Hypothalamus (tissue), 51 donors: ENCODE measurements at regions not wholly inside any gene's neighbourhood (a gene's known extent, or its start where the extent isn't known, plus 50 kb on each side); places are given as distances from the start of the nearest gene placed in this dataset.

Experiments used
- DNase-seq, 51 donors: peaks; one replicate each; lab custom pipeline; 2025; lab: John Stamatoyannopoulos, UW

DNA sequence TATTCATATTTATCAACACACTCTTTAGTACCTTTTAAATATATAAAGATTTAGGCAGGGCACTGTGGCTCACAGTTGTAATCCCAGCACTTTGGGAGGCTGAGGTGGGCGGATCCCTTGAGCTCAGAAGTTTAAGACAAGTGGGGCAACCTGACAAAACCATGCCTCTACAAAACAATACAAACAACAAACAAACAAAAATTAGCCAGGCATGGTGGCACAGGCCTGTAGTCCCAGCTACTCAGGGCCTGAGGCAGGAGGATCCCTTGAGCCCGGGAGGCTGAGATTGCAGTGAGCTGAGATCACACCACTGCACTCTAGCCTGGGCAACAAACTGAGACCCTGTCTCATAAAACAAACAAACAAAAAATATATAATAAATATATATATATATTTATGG lies 1748.3 kb upstream of the PCDH20 start:
- no peak for DNase-seq

- DNase-seq, result no peak
Observed at GRCh38 chr13:63161219-63161618, 1745.6 kb upstream of the PCDH20 start.

GRCh38 chr13:63156816-63157215 lies 1741.2 kb upstream of the PCDH20 start:
- DNase-seq, result no peak

DNA sequence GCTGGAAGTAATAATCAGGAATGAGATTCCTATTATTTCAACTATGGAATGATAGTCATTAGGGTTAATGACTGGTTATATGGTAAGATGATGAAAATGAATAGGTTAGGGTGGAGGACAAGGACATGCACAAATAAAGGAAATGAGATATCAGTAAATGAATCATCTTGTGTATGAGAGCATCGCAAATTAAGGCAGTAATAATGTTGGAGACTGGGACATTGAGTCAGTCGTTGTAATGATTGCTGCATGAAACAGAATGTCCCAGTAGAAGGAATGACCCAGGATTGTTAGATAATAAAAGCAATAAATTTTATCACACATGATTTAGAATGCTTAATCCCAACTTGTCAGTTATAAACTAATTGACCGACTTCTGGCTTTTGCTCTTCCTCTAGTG lies 1733.7 kb upstream of the PCDH20 start:
- DNase-seq, result no peak

- DNase-seq, result no peak
Observed at GRCh38 chr13:63139277-63139676, 1723.6 kb upstream of the PCDH20 start.

- no peak for DNase-seq
Observed at GRCh38 chr13:63129995-63130394, 1714.3 kb upstream of the PCDH20 start.

GRCh38 chr13:63128716-63129115 lies 1713.1 kb upstream of the PCDH20 start:
- DNase-seq, result no peak

GRCh38 chr13:63124863-63125262 lies 1709.2 kb upstream of the PCDH20 start:
- DNase-seq, result no peak

DNA sequence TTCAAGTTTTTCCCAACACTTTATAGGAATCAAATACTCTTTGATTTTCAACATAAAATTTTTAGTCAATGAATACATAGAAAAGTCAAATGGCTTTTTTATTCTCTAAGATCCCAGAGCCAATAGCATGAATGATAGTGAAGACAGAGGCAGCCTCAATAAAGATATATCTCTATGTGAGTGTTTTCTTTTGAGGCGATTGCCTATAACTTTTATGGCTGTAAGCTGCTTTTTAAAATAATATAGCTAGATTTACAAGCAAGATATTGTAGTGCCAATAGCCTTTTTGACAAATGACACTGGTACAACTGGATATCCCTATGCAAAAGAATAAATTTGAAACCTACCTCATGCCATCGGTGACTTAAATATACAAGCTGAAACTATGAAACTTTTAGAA lies 1705.2 kb upstream of the PCDH20 start:
- no peak for DNase-seq

DNA sequence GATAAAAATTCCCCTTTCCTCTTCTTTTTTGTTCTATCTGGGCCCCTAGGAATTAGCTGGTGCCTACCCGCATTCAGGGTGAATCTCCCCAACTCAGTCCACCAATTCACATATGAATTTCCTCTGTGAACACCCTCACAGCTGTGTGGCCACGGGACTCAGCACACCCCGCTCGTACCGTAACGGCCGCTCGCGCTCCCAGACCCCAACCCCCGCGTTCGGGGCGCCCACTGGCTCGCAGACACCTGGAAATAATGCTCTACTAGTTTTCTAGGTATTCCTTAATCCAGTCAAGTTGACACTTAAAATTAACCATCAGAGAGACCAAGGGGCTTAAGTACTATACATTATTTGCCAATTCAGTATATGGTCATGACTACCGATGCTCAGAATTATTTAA lies 1702.1 kb upstream of the PCDH20 start:
- DNase-seq, result no peak

DNA sequence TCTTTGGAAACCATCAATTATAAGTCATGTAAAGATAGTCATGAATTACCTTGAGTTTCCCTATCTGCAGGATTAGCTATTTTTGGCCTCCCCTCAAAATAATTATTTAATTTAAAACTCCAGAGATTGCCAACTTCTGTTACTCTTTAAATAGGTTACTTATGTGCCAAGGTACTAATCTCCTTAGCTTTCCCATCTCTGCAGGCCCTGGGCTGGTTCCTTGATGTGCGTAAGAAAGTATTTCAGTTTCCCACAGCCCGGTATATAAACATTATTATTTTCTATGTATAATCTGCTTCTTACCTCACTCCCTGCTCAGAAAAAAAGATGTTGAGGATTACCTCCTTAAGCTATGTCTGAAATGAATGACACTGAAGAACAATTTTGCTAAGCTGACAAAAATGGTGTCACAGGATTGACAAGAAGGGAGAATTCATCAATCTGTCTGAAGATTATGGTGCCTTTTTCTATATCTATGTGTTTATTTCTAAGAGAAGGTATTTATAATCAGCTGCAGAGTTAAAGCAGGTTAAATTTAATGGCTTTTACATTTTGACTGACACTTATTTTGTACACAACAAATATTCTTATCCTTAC lies 1697.2 kb upstream of the PCDH20 start:
- DNase-seq, result no peak

GRCh38 chr13:63110466-63110865 lies 1694.8 kb upstream of the PCDH20 start:
- DNase-seq, result no peak

GRCh38 chr13:63107179-63107943 lies 1691.7 kb upstream of the PCDH20 start:
- no peak for DNase-seq

DNA sequence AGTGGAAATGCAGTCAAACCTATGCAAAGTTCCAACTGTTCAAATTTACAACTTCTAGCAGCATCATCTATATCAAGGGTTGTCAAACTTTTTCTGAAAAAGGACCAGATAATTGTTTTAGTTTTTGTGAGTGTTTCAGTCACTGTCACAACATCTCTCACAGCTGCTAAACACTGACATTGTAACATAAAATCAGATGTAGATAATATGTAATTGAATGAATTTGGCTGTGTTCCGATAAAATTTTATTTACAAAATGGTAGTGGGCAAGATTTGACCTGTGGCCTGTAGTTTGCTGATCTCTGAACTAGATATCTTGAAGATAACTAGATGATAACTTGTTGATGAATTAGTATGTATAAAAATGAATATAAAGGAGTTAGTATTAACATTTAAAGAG lies 1679.1 kb upstream of the PCDH20 start:
- no peak for DNase-seq

DNA sequence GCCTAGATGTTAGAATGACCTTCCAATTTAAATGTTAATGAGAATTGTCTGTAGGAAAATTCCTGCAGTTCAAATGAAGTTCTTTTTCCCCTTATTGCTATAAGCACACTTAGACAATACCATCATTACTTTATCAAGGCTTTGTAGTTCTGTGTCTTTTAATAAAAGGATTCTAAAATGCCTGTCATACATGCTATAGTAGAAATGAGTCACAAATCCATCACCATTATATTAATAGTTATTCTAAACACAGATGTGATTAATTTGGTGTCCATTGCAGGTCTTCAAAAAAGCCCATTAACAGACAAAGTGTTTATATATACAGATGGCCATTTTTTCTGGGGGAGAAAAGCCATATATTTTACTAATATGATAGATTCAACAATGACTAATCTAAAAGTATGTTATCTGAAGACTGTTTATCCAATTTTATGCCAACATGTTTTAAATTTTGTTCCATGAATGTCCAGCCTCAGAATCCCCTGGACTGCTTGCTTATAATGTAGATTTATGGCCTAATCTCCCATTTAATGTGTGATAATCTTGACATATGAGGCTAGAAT lies 1678.3 kb upstream of the PCDH20 start:
- no peak for DNase-seq

DNA sequence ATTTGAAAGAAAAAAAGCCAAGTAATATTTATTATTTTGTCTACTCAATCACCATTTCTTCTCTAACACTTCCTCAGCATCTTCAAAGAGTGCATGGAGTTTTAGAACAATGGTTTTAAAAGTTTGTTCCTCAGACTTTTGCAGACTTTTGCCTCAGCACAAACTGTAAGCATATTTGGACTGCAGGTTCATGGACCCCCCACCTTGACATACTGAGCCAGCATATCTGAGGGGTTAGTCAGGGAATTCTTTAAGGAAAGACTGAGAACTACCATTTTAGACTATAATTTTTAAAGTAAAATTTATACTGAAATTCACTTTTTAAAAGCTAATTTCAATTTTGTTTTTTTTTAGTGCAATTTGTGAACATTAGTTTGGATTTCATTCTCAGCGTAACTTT lies 1676.8 kb upstream of the PCDH20 start:
- DNase-seq, result no peak

DNA sequence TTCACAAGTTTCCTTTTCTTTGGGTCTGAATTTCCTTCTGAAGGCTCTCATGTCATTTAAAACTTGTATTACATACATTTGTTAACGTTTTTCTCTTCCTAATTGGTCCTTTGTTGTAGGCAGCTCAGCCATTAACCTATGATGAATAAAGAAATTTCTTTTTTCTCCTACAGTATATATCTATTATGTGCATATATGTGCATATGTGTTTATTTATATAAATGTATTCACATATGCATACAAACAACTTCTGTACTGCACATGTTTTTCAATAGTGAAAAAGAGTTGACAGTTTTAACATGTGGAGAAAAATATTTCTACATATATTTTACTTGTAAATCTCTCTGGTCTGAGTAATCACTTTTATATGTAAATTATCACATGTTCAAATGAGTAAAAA lies 1674.9 kb upstream of the PCDH20 start:
- DNase-seq, result no peak

GRCh38 chr13:63088226-63088625 lies 1672.6 kb upstream of the PCDH20 start:
- peak in 1 of 51 donors; percentile 3 for DNase-seq

GRCh38 chr13:63086286-63086685 lies 1670.6 kb upstream of the PCDH20 start:
- DNase-seq, result no peak

GRCh38 chr13:63085851-63086250 lies 1670.2 kb upstream of the PCDH20 start:
- DNase-seq, result no peak

DNA sequence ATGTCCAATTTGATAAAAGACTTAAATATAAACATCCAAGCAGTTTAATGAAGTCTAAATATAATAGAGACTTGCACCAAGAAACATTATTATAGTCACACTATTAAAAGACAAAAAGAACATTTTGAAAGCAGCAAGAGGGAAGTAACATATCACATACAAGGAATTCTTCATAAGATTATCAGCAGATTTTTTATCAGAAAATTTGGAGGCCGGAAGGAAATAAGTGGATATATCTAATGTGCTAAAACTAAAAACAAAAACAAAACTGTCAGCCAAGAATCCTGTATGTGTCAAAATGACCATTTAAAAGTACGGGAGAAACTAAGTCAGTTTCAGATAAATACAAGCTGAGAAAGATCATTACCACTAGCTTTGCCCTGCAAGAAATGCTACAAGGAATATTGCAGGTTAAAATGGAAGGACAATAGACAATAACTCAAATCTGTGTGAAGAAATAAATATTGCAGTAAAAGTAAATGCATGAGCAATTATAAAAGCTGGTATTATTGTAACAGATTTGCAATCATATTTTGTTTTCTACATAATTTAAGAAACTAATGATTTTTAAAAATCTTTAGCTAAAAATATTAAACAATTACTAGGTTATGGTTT lies 1665.9 kb upstream of the PCDH20 start:
- DNase-seq, result no peak

- no peak for DNase-seq
Observed at GRCh38 chr13:63075126-63075525, 1659.5 kb upstream of the PCDH20 start.
